HK-2 (cell line): ENCODE measurements at regions not wholly inside any gene's neighbourhood (a gene's known extent, or its start where the extent isn't known, plus 50 kb on each side); places are given as distances from the start of the nearest gene placed in this dataset.

Experiments
- DNase-seq: peaks from one replicate; pipeline ENCODE4 v3.0.0-alpha.2; 2018; ENCODE audit not compliant: unreplicated experiment

- no peak for DNase-seq
Measured at GRCh38 chr18:77851802-77852201, 602.2 kb downstream of the GALR1 start.

- no peak for DNase-seq
Measured at GRCh38 chr18:77853859-77854258, 604.2 kb downstream of the GALR1 start.

GRCh38 chr18:77857678-77858655 lies 608.3 kb downstream of the GALR1 start:
- DNase-seq, result no peak

GRCh38 chr18:77859634-77860033 lies 610.0 kb downstream of the GALR1 start:
- no peak for DNase-seq

GRCh38 chr18:77862066-77862757 lies 612.6 kb downstream of the GALR1 start:
- no peak for DNase-seq

GRCh38 chr18:77865853-77866252 lies 616.2 kb downstream of the GALR1 start:
- DNase-seq, result no peak

GRCh38 chr18:77866351-77866750 lies 616.7 kb downstream of the GALR1 start:
- no peak for DNase-seq

- no peak for DNase-seq
Measured at GRCh38 chr18:77870199-77870598, 620.6 kb downstream of the GALR1 start.

GRCh38 chr18:77870894-77871293 lies 621.2 kb downstream of the GALR1 start:
- no peak for DNase-seq

- no peak for DNase-seq
Measured at GRCh38 chr18:77872166-77872565, 622.5 kb downstream of the GALR1 start.

- no peak for DNase-seq
Measured at GRCh38 chr18:77876319-77876865, 626.7 kb downstream of the GALR1 start.

- DNase-seq, result no peak
Measured at GRCh38 chr18:77879829-77880228, 630.2 kb downstream of the GALR1 start.

GRCh38 chr18:77884454-77884853 lies 634.8 kb downstream of the GALR1 start:
- DNase-seq, result no peak

GRCh38 chr18:77894060-77894459 lies 644.4 kb downstream of the GALR1 start:
- no peak for DNase-seq

- DNase-seq, result no peak
Measured at GRCh38 chr18:77895250-77895649, 645.6 kb downstream of the GALR1 start.

- DNase-seq, result no peak
Measured at GRCh38 chr18:77896586-77897252, 647.1 kb downstream of the GALR1 start.

GRCh38 chr18:77897606-77898005 lies 648.0 kb downstream of the GALR1 start:
- no peak for DNase-seq

- peak; percentile 30 for DNase-seq
Measured at GRCh38 chr18:77899972-77900754, 650.5 kb downstream of the GALR1 start.

GRCh38 chr18:77905011-77905410 lies 655.4 kb downstream of the GALR1 start:
- DNase-seq, result no peak

GRCh38 chr18:77905449-77906055 lies 655.9 kb downstream of the GALR1 start:
- no peak for DNase-seq
